ENCODE measurements at regions not wholly inside any gene's neighbourhood (a gene's known extent, or its start where the extent isn't known, plus 50 kb on each side); places are given as distances from the start of the nearest gene placed in this dataset.

- DNase-seq (ENCODE audit: low spot score in 2 of 2): no peak
- H3K9me3 ChIP-seq: no peaks in the 10 kb centered on the region
- in situ Hi-C loops (cut with MboI; ENCODE audit: low sequenced_read_pairs): no loop called here
Observed at GRCh38 chr7:153590571-153590970, 461.6 kb upstream of the DPP6 start.

GRCh38 chr7:153607354-153607753, 444.8 kb upstream of the DPP6 start:
- H3K36me3 ChIP-seq (replicated peaks): no peaks in the 10 kb centered on the region
- no peaks in the 10 kb centered on the region for H3K9me3 ChIP-seq
- in situ Hi-C loops (cut with MboI; ENCODE audit: low sequenced_read_pairs): no loop called here
- DNase-seq (ENCODE audit: low spot score in 2 of 2): no peak
- no peaks in the 10 kb centered on the region for H3K4me1 ChIP-seq
- no peak overlapping the region for H3K4me3 ChIP-seq
- no peaks in the 10 kb centered on the region for H3K27me3 ChIP-seq (ENCODE audit: low read depth)

More at GRCh38 chr7:153590571-153590970, 461.6 kb upstream of the DPP6 start:
- Histone ChIP-seq H3K27me3 (ENCODE audit: low read depth) (no peaks in the 10 kb centered on the region), H3K4me1 (no peaks in the 10 kb centered on the region), H3K36me3 (replicated peaks) (no peaks in the 10 kb centered on the region), H3K4me3 (no peak overlapping the region)

GRCh38 chr7:153616711-153617325, 435.4 kb upstream of the DPP6 start:
- Histone ChIP-seq H3K4me1 (no peaks in the 10 kb centered on the region), H3K9me3 (no peaks in the 10 kb centered on the region), H3K36me3 (replicated peaks) (no peaks in the 10 kb centered on the region), H3K27me3 (ENCODE audit: low read depth) (no peaks in the 10 kb centered on the region), H3K4me3 (no peak overlapping the region)
- DNase-seq (ENCODE audit: low spot score in 2 of 2): no peak
- in situ Hi-C loops (cut with MboI; ENCODE audit: low sequenced_read_pairs): no loop called here

GRCh38 chr7:153627323-153627722, 424.9 kb upstream of the DPP6 start:
- Histone ChIP-seq H3K4me1 (no peaks in the 10 kb centered on the region), H3K36me3 (replicated peaks) (no peaks in the 10 kb centered on the region), H3K27me3 (ENCODE audit: low read depth) (no peaks in the 10 kb centered on the region), H3K9me3 (no peaks in the 10 kb centered on the region), H3K4me3 (no peak overlapping the region)
- in situ Hi-C loops (cut with MboI; ENCODE audit: low sequenced_read_pairs): no loop called here
- no peak for DNase-seq (ENCODE audit: low spot score in 2 of 2)

GRCh38 chr7:153628406-153628805, 423.8 kb upstream of the DPP6 start:
- in situ Hi-C loops (cut with MboI; ENCODE audit: low sequenced_read_pairs): no loop called here
- no peaks in the 10 kb centered on the region for H3K27me3 ChIP-seq (ENCODE audit: low read depth)
- H3K4me3 ChIP-seq: no peak overlapping the region
- no peaks in the 10 kb centered on the region for H3K36me3 ChIP-seq (replicated peaks)
- H3K9me3 ChIP-seq: no peaks in the 10 kb centered on the region
- DNase-seq (ENCODE audit: low spot score in 2 of 2): no peak
- H3K4me1 ChIP-seq: no peaks in the 10 kb centered on the region

GRCh38 chr7:153628825-153629224, 423.4 kb upstream of the DPP6 start:
- no peak for DNase-seq (ENCODE audit: low spot score in 2 of 2)
- no peaks in the 10 kb centered on the region for H3K4me1 ChIP-seq
- no peaks in the 10 kb centered on the region for H3K27me3 ChIP-seq (ENCODE audit: low read depth)
- H3K9me3 ChIP-seq: no peaks in the 10 kb centered on the region
- no peaks in the 10 kb centered on the region for H3K36me3 ChIP-seq (replicated peaks)
- in situ Hi-C loops (cut with MboI; ENCODE audit: low sequenced_read_pairs): no loop called here
- H3K4me3 ChIP-seq: no peak overlapping the region

- Histone ChIP-seq H3K27me3 (ENCODE audit: low read depth) (no peaks in the 10 kb centered on the region), H3K9me3 (no peaks in the 10 kb centered on the region; the same call in none of the 2 replicates), H3K36me3 (replicated peaks) (no peaks in the 10 kb centered on the region), H3K4me1 (no peaks in the 10 kb centered on the region), H3K4me3 (no peak overlapping the region)
- no peak for DNase-seq (ENCODE audit: low spot score in 2 of 2)
- in situ Hi-C loops (cut with MboI; ENCODE audit: low sequenced_read_pairs): no loop called here
Observed at GRCh38 chr7:153638821-153639435, 413.3 kb upstream of the DPP6 start.

GRCh38 chr7:153640586-153640985, 411.6 kb upstream of the DPP6 start:
- H3K4me1 ChIP-seq: no peaks in the 10 kb centered on the region
- no peaks in the 10 kb centered on the region; the same call in none of the 2 replicates for H3K9me3 ChIP-seq
- DNase-seq (ENCODE audit: low spot score in 2 of 2): no peak
- in situ Hi-C loops (cut with MboI; ENCODE audit: low sequenced_read_pairs): no loop called here
- no peaks in the 10 kb centered on the region for H3K36me3 ChIP-seq (replicated peaks)
- H3K27me3 ChIP-seq (ENCODE audit: low read depth): no peaks in the 10 kb centered on the region
- no peak overlapping the region for H3K4me3 ChIP-seq

GRCh38 chr7:153641199-153641598, 411.0 kb upstream of the DPP6 start:
- no peaks in the 10 kb centered on the region; the same call in none of the 2 replicates for H3K9me3 ChIP-seq
- no peaks in the 10 kb centered on the region for H3K36me3 ChIP-seq (replicated peaks)
- in situ Hi-C loops (cut with MboI; ENCODE audit: low sequenced_read_pairs): no loop called here
- H3K27me3 ChIP-seq (ENCODE audit: low read depth): no peaks in the 10 kb centered on the region
- H3K4me1 ChIP-seq: no peaks in the 10 kb centered on the region
- DNase-seq (ENCODE audit: low spot score in 2 of 2): no peak
- H3K4me3 ChIP-seq: no peak overlapping the region

- in situ Hi-C loops (cut with MboI; ENCODE audit: low sequenced_read_pairs): no loop called here
- no peak for DNase-seq (ENCODE audit: low spot score in 2 of 2)
- Histone ChIP-seq H3K9me3 (no peaks in the 10 kb centered on the region; the same call in 1 of the 2 replicates), H3K27me3 (ENCODE audit: low read depth) (no peaks in the 10 kb centered on the region), H3K4me3 (no peak overlapping the region), H3K36me3 (replicated peaks) (no peaks in the 10 kb centered on the region), H3K4me1 (no peaks in the 10 kb centered on the region)
Observed at GRCh38 chr7:153642989-153643388, 409.2 kb upstream of the DPP6 start.

DNA sequence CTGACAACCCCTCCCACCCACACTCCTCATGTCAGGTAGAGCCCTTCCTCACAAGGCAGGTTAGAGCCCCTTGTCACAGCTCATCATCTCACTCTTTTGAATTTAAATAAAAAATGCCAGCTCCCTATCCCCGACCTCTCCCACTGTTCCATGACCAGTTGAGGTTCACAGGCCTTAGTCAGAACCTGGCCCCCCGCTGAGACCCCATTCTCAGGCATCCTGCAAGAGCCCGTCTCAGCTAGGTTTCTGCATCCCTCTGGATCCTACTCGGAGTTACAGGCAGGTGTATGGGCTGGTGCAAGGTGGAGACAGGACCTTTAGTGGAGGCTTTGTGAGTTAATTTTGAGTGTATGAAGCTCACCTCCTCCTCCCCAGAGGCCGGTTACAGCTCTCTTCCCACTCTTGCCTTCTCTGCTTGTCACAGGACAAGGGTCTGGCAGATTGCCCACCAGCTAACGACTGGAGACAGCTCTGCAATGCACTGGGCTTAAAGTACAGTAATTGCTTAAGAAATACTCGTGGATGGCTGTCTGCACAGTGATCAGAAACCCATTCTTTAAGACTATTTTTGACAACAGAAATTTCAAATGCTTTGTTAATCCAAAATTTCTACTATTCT, 394.9 kb upstream of the DPP6 start:
- Histone ChIP-seq H3K27me3 (ENCODE audit: low read depth) (no peaks in the 10 kb centered on the region), H3K9me3 (no peaks in the 10 kb centered on the region), H3K36me3 (replicated peaks) (no peaks in the 10 kb centered on the region), H3K4me1 (no peaks in the 10 kb centered on the region), H3K4me3 (no peak overlapping the region)
- no peak for DNase-seq (ENCODE audit: low spot score in 2 of 2)
- in situ Hi-C loops (cut with MboI; ENCODE audit: low sequenced_read_pairs): no loop called here

DNA sequence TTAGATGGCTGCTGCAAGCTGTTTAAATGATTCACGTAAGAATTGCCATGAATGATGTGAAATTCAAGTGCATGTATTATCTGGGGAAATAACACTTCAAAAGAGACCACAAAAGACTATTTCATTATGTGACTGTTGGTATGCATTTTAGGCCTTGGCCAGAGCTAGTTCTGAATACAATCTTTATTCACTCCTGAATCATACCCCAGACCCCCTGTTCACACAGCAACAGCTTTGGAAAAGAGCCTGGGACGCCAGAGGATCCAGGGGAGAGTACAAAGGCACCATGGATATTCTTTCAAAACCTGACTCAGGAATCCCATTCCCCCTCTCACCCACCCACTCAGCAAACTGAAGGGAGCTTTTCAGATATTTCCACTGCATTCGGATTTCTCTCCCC, 377.1 kb upstream of the DPP6 start:
- Histone ChIP-seq H3K4me3 (no peak overlapping the region), H3K36me3 (replicated peaks) (no peaks in the 10 kb centered on the region), H3K27me3 (ENCODE audit: low read depth) (no peaks in the 10 kb centered on the region), H3K9me3 (no peaks in the 10 kb centered on the region), H3K4me1 (no peaks in the 10 kb centered on the region)
- DNase-seq (ENCODE audit: low spot score in 2 of 2): no peak
- in situ Hi-C loops (cut with MboI; ENCODE audit: low sequenced_read_pairs): no loop called here

GRCh38 chr7:153682628-153683027, 369.6 kb upstream of the DPP6 start:
- no peak for DNase-seq (ENCODE audit: low spot score in 2 of 2)
- no peak overlapping the region for H3K4me3 ChIP-seq
- no peaks in the 10 kb centered on the region for H3K27me3 ChIP-seq (ENCODE audit: low read depth)
- no peaks in the 10 kb centered on the region for H3K4me1 ChIP-seq
- in situ Hi-C loops (cut with MboI; ENCODE audit: low sequenced_read_pairs): no loop called here
- no peaks in the 10 kb centered on the region for H3K9me3 ChIP-seq
- H3K36me3 ChIP-seq (replicated peaks): no peaks in the 10 kb centered on the region

GRCh38 chr7:153696242-153696641, 356.0 kb upstream of the DPP6 start:
- Histone ChIP-seq H3K27me3 (ENCODE audit: low read depth) (no peaks in the 10 kb centered on the region), H3K4me1 (no peaks in the 10 kb centered on the region), H3K9me3 (no peaks in the 10 kb centered on the region), H3K4me3 (no peak overlapping the region), H3K36me3 (replicated peaks) (no peaks in the 10 kb centered on the region)
- no peak for DNase-seq (ENCODE audit: low spot score in 2 of 2)
- in situ Hi-C loops (cut with MboI; ENCODE audit: low sequenced_read_pairs): no loop called here

Data from HAP-1 (cell line).